ENCODE measurements at regions not wholly inside any gene's neighbourhood (a gene's known extent, or its start where the extent isn't known, plus 50 kb on each side); places are given as distances from the start of the nearest gene placed in this dataset.

- DNase-seq (ENCODE audit: extremely low spot score in 2 of 2), result no peak
- Histone ChIP-seq H3K36me3 (no peaks in the 10 kb centered on the region), H3K4me3 (no peak overlapping the region), H3K27ac (no peak overlapping the region), H3K4me1 (no peaks in the 10 kb centered on the region), H3K9me3 (no peaks in the 10 kb centered on the region), H3K27me3 (no peaks in the 10 kb centered on the region)
- intact Hi-C loops (cut with DNase I), result no loop called here
- no peak for TF ChIP-seq POLR2AphosphoS5 (IDR thresholded peaks at IDR 0.05; ENCODE audit: insufficient read depth in 1 of 2, low read depth in 1 of 2)
These were observed 347.9 kb upstream of the MEOX2 start for GRCh38 chr7:16034353-16034752.

- no peaks in the 10 kb centered on the region for H3K4me1 ChIP-seq
- no peak for TF ChIP-seq POLR2A (IDR thresholded peaks at IDR 0.05)
- H3K36me3 ChIP-seq, result no peaks in the 10 kb centered on the region
- no peak overlapping the region for H3K4me3 ChIP-seq
- no peaks in the 10 kb centered on the region for H3K9me3 ChIP-seq
- intact Hi-C loops (cut with DNase I), result no loop called here
- DNase-seq (ENCODE audit: extremely low spot score in 2 of 2), result no peak
- no peaks in the 10 kb centered on the region for H3K27me3 ChIP-seq
- H3K27ac ChIP-seq, result no peak overlapping the region
These were observed 346.8 kb upstream of the MEOX2 start for GRCh38 chr7:16033233-16033632.

GRCh38 chr7:16028636-16029035 is 342.2 kb upstream of the MEOX2 start:
- DNase-seq (ENCODE audit: extremely low spot score in 2 of 2), result no peak
- Histone ChIP-seq H3K4me3 (no peak overlapping the region), H3K36me3 (no peaks in the 10 kb centered on the region), H3K4me1 (no peaks in the 10 kb centered on the region), H3K27ac (no peak overlapping the region), H3K27me3 (no peaks in the 10 kb centered on the region), H3K9me3 (no peaks in the 10 kb centered on the region)
- intact Hi-C loops (cut with DNase I), result no loop called here
- TF ChIP-seq POLR2AphosphoS5 (IDR thresholded peaks at IDR 0.05; ENCODE audit: insufficient read depth in 1 of 2, low read depth in 1 of 2), result no peak
- no peak for TF ChIP-seq POLR2A (IDR thresholded peaks at IDR 0.05)
- TF ChIP-seq CTCF (IDR thresholded peaks at IDR 0.05), result no peak

GRCh38 chr7:16028103-16028502 is 341.6 kb upstream of the MEOX2 start:
- Histone ChIP-seq H3K4me1 (no peaks in the 10 kb centered on the region), H3K9me3 (no peaks in the 10 kb centered on the region), H3K27me3 (no peaks in the 10 kb centered on the region), H3K36me3 (no peaks in the 10 kb centered on the region), H3K27ac (no peak overlapping the region), H3K4me3 (no peak overlapping the region)
- intact Hi-C loops (cut with DNase I), result no loop called here
- TF ChIP-seq POLR2A (IDR thresholded peaks at IDR 0.05), result no peak
- no peak for TF ChIP-seq POLR2AphosphoS5 (IDR thresholded peaks at IDR 0.05; ENCODE audit: insufficient read depth in 1 of 2, low read depth in 1 of 2)
- no peak for TF ChIP-seq CTCF (IDR thresholded peaks at IDR 0.05)
- DNase-seq (ENCODE audit: extremely low spot score in 2 of 2), result no peak

GRCh38 chr7:16027396-16027795 is 340.9 kb upstream of the MEOX2 start:
- TF ChIP-seq CTCF (IDR thresholded peaks at IDR 0.05), result no peak
- no peak for TF ChIP-seq POLR2AphosphoS5 (IDR thresholded peaks at IDR 0.05; ENCODE audit: insufficient read depth in 1 of 2, low read depth in 1 of 2)
- TF ChIP-seq POLR2A (IDR thresholded peaks at IDR 0.05), result no peak
- no peak overlapping the region for H3K27ac ChIP-seq

GRCh38 chr7:16026253-16027020 is 340.0 kb upstream of the MEOX2 start:
- no peak overlapping the region for H3K4me3 ChIP-seq
- no peaks in the 10 kb centered on the region for H3K36me3 ChIP-seq
- TF ChIP-seq POLR2A (IDR thresholded peaks at IDR 0.05) (no peak), POLR2AphosphoS5 (IDR thresholded peaks at IDR 0.05; ENCODE audit: insufficient read depth in 1 of 2, low read depth in 1 of 2) (no peak), CTCF (IDR thresholded peaks at IDR 0.05) (no peak)
- no peaks in the 10 kb centered on the region for H3K4me1 ChIP-seq
- H3K27me3 ChIP-seq, result no peaks in the 10 kb centered on the region
- no peak overlapping the region for H3K27ac ChIP-seq
- no peaks in the 10 kb centered on the region for H3K9me3 ChIP-seq
- intact Hi-C loops (cut with DNase I), result no loop called here
- no peak for DNase-seq (ENCODE audit: extremely low spot score in 2 of 2)

More at GRCh38 chr7:16027396-16027795, 340.9 kb upstream of the MEOX2 start:
- intact Hi-C loops (cut with DNase I), result no loop called here
- Histone ChIP-seq H3K36me3 (no peaks in the 10 kb centered on the region), H3K4me1 (no peaks in the 10 kb centered on the region), H3K27me3 (no peaks in the 10 kb centered on the region), H3K9me3 (no peaks in the 10 kb centered on the region), H3K4me3 (no peak overlapping the region)
- DNase-seq (ENCODE audit: extremely low spot score in 2 of 2), result no peak

Measured in vagina (tissue), 2 donors.